ENCODE measurements at regions not wholly inside any gene's neighbourhood (a gene's known extent, or its start where the extent isn't known, plus 50 kb on each side); places are given as distances from the start of the nearest gene placed in this dataset.

DNA sequence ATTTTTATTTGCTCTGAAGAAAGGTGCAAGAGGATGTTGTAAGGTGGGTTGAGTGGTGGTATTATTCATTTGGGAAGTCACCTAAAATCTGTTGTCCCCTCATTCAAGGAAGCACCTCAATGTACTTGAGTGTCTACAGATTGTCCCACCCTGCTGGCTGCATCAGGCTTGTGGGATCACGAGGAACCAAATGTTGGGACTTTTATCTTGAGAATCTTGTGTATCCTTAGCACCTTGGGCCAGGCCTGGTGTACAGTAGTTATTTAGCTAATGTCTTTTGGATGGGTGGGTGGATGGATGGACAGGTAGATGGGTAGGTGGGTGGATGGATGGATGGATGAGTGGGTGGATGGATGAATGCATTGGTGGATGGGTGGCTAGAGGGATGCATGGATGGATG is 519.3 kb downstream of the BCL11B start:
- intact Hi-C loops (cut with DNase I), result no loop called here
- Histone ChIP-seq H3K9me3 (no peaks in the 10 kb centered on the region), H3K27ac (no peak overlapping the region), H3K27me3 (no peaks in the 10 kb centered on the region), H3K4me1 (peaks cover 0 to 5% of the 10 kb centered on the region in 2 donors), H3K36me3 (no peaks in the 10 kb centered on the region), H3K4me3 (replicated peaks in 1 of 3) (no peak overlapping the region)
- no peak for DNase-seq
- no peak for TF ChIP-seq POLR2A (IDR thresholded peaks at IDR 0.05)
- TF ChIP-seq, protein P1, sequence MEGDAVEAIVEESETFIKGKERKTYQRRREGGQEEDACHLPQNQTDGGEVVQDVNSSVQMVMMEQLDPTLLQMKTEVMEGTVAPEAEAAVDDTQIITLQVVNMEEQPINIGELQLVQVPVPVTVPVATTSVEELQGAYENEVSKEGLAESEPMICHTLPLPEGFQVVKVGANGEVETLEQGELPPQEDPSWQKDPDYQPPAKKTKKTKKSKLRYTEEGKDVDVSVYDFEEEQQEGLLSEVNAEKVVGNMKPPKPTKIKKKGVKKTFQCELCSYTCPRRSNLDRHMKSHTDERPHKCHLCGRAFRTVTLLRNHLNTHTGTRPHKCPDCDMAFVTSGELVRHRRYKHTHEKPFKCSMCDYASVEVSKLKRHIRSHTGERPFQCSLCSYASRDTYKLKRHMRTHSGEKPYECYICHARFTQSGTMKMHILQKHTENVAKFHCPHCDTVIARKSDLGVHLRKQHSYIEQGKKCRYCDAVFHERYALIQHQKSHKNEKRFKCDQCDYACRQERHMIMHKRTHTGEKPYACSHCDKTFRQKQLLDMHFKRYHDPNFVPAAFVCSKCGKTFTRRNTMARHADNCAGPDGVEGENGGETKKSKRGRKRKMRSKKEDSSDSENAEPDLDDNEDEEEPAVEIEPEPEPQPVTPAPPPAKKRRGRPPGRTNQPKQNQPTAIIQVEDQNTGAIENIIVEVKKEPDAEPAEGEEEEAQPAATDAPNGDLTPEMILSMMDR (IDR thresholded peaks at IDR 0.05), result no peak
- WGBS, 2 donors, result 100% methylated on average over 1 of the region's 1 CpG

DNA sequence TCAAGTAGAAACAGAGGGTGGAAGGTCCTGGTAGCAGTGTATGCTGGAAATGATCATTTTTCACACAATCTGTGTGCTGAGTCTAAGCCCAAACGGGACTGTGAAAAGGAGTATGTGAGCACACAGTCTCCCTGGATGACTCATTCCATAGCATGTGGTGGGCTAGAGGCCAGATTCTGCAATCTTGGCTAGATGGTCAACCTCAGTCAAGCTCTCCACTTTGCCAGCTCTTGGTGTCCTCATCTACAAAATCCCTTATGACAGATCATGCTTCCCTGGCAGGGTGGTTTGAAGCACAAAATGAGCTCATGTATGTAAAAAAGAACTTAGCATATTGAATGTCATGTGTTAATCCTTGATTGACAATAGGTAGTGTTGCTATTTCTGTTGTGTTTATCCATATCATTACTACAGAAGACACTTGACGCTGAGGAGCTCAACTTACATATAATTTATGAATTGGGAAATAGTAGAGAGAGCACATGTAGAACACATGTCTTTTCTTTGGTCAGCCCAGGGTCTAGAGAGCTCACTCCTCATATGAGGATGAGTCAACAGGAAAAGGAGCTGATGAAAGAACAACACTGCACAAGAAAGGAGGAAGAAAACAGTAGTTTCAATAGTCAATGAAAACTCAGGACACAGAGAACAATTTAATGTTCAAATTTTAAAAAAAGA is 517.5 kb downstream of the BCL11B start:
- Histone ChIP-seq H3K4me1 (peaks cover 0 to 14% of the 10 kb centered on the region in 2 donors), H3K27me3 (no peaks in the 10 kb centered on the region), H3K27ac (no peak overlapping the region), H3K36me3 (no peaks in the 10 kb centered on the region), H3K4me3 (replicated peaks in 1 of 3) (no peak overlapping the region), H3K9me3 (no peaks in the 10 kb centered on the region)
- DNase-seq, result no peak
- TF ChIP-seq, protein P1 (IDR thresholded peaks at IDR 0.05), result no peak
- no peak for TF ChIP-seq POLR2A (IDR thresholded peaks at IDR 0.05)
- intact Hi-C loops (cut with DNase I), result no loop called here
- 77 to 85% methylated on average over 2 of the region's 2 CpGs for WGBS, 2 donors

DNA sequence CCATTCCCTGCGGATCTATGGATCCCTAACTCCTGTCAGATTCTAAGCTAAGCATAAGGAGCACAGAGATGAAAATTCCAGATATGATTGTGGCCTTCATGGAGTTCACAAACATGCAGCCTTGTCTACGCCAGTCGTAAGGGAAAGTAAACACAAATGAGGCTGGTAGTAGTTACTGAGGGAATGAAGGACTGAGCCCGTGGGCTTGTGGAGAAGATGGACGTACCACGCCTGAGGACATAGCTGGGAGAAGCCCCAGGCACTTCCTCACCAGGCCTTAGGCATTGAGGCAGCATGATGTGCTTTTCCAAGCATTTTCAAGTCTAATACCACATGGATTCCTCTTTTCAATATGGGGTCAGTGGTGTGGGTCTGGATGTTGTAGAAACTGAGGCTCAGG is 515.2 kb downstream of the BCL11B start:
- Histone ChIP-seq H3K36me3 (no peaks in the 10 kb centered on the region), H3K4me3 (replicated peaks in 1 of 3) (no peak overlapping the region), H3K9me3 (no peaks in the 10 kb centered on the region), H3K27ac (no peak overlapping the region), H3K27me3 (no peaks in the 10 kb centered on the region), H3K4me1 (peaks cover 0 to 14% of the 10 kb centered on the region in 2 donors)
- intact Hi-C loops (cut with DNase I), result no loop called here
- no peak for TF ChIP-seq POLR2A (IDR thresholded peaks at IDR 0.05)
- TF ChIP-seq, protein P1 (IDR thresholded peaks at IDR 0.05), result no peak
- no peak for DNase-seq
- WGBS, 2 donors, result 89 to 91% methylated on average over 6 of the region's 6 CpGs

DNA sequence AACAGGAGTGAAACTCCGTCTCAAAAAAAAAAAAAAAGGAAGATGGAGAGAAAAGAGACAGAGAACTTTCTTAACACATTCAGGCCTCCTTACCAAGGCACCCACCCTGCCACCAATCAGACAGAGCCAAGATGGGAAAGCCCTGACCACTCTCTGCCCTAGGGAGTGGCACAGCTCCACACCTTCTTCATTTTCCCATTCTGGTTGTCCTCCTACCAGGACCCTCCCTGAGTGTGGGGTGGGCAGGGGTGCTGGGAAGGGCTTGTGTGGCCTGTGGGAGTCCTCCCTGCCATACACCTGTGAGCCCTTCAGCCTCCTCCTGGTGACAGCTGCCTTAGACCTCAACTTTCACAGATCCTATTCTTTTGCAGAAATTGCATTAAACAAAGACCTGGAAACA is 513.6 kb downstream of the BCL11B start:
- intact Hi-C loops (cut with DNase I), result no loop called here
- WGBS, 2 donors, result 95 to 100% methylated on average over 1 of the region's 1 CpG
- TF ChIP-seq POLR2A (IDR thresholded peaks at IDR 0.05), result no peak
- TF ChIP-seq, protein P1 (IDR thresholded peaks at IDR 0.05), result no peak
- H3K27ac ChIP-seq, result no peak overlapping the region
- H3K36me3 ChIP-seq, result no peaks in the 10 kb centered on the region
- no peaks in the 10 kb centered on the region for H3K9me3 ChIP-seq
- no peak for DNase-seq
- no peaks in the 10 kb centered on the region for H3K27me3 ChIP-seq
- peaks cover 0 to 9% of the 10 kb centered on the region in 2 donors for H3K4me1 ChIP-seq
- no peak overlapping the region for H3K4me3 ChIP-seq (replicated peaks in 1 of 3)

DNA sequence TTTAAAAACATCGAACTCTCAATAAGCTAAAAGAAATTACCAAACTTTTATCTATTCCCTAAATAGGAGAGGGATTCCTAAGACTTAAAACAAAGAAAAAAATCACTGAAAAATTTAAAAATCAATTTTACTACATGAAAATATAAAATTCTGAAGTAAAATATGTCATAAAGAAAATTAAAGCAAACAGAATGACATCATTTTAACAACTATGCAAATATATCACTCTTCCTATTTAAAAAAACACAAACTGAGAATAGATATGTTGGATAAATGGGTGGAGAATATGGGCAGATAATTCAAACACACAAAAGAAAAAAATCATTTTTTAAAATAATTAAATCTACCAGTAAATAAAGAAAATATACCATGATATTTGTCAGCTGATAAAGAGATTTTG is 510.0 kb downstream of the BCL11B start:
- TF ChIP-seq, protein P1 (IDR thresholded peaks at IDR 0.05), result no peak
- no peak for TF ChIP-seq POLR2A (IDR thresholded peaks at IDR 0.05)
- Histone ChIP-seq H3K9me3 (no peaks in the 10 kb centered on the region), H3K4me1 (peaks cover 0 to 9% of the 10 kb centered on the region in 2 donors), H3K27ac (no peak overlapping the region), H3K27me3 (no peaks in the 10 kb centered on the region), H3K4me3 (replicated peaks in 1 of 3) (no peak overlapping the region), H3K36me3 (no peaks in the 10 kb centered on the region)
- intact Hi-C loops (cut with DNase I), result no loop called here
- WGBS, 2 donors, result 91 to 96% methylated on average over 1 of the region's 1 CpG
- DNase-seq, result no peak
